GM10248 (cell line): ENCODE measurements at regions not wholly inside any gene's neighbourhood (a gene's known extent, or its start where the extent isn't known, plus 50 kb on each side); places are given as distances from the start of the nearest gene placed in this dataset.

ENCODE experiments used
- CTCF ChIA-PET: fragments of 300-600 bp; sonication (Branson Sonifier 250); formaldehyde crosslinking; extraction: SDS; loops from one replicate; lab custom pipeline; 2021; ENCODE audit warnings: antibody characterized with exemption; lab: Yijun Ruan, JAX
- POLR2A ChIA-PET: fragments of 350-650 bp; sonication (Branson Sonifier 250); formaldehyde crosslinking; extraction: SDS; loops from one replicate; lab custom pipeline; 2020; ENCODE audit warnings: antibody characterized with exemption; lab: Yijun Ruan, JAX
- DNase-seq: peaks from one replicate; pipeline ENCODE4 v3.0.0; 2012; ENCODE audit errors: extremely low spot score
- CTCF ChIP-seq: IDR thresholded peaks from 2 replicates; pipeline ENCODE4 v1.5.1; 2012; ENCODE audit warnings: mild to moderate bottlenecking, low read depth; ENCODE audit errors: extremely low read depth, missing control alignments, control extremely low read depth

- no peak for DNase-seq
- CTCF ChIA-PET = no interaction called here
- TF ChIP-seq CTCF = no peak
- POLR2A ChIA-PET = no interaction called here
Observed at GRCh38 chr18:41162191-41162590, 792.8 kb upstream of the PIK3C3 start.

- DNase-seq = no peak
- ChIA-PET POLR2A (no interaction called here), CTCF (interaction anchor here (1.3 kb wide), 1 partner anchor 16 kb away, joined by 3 read pairs; no protein-coding TSS in a partner anchor)
- no peak for TF ChIP-seq CTCF
Observed at GRCh38 chr18:41155910-41156851, 798.9 kb upstream of the PIK3C3 start.

- no peak for TF ChIP-seq CTCF
- ChIA-PET POLR2A (no interaction called here), CTCF (no interaction called here)
- no peak for DNase-seq
Observed at GRCh38 chr18:41155025-41155424, 800.0 kb upstream of the PIK3C3 start.

GRCh38 chr18:41153871-41154270, 801.2 kb upstream of the PIK3C3 start:
- CTCF ChIA-PET = interaction anchor here (1.2 kb wide), 1 partner anchor 16 kb away, joined by 3 read pairs; no protein-coding TSS in a partner anchor
- TF ChIP-seq CTCF = no peak
- POLR2A ChIA-PET = no interaction called here
- no peak for DNase-seq

- TF ChIP-seq CTCF = no peak
- ChIA-PET CTCF (no interaction called here), POLR2A (no interaction called here)
- no peak for DNase-seq
Observed at GRCh38 chr18:41150316-41150715, 804.7 kb upstream of the PIK3C3 start.

- CTCF ChIA-PET = interaction anchor here (0.8 to 1.1 kb wide), 2 partner anchors 11 to 18 kb away, joined by 3 to 4 read pairs; no protein-coding TSS in a partner anchor
- DNase-seq = no peak
- TF ChIP-seq CTCF = no peak
- POLR2A ChIA-PET = no interaction called here
Observed at GRCh38 chr18:41146301-41146700, 808.7 kb upstream of the PIK3C3 start.
